GM21447 (cell line): ENCODE measurements at regions not wholly inside any gene's neighbourhood (a gene's known extent, or its start where the extent isn't known, plus 50 kb on each side); places are given as distances from the start of the nearest gene placed in this dataset.

ENCODE experiments used
- ATAC-seq: cut with Tn5 transposase; IDR thresholded peaks from one replicate; pipeline ENCODE4 v1.9.1; 2021; ENCODE audit not compliant: unreplicated experiment

DNA sequence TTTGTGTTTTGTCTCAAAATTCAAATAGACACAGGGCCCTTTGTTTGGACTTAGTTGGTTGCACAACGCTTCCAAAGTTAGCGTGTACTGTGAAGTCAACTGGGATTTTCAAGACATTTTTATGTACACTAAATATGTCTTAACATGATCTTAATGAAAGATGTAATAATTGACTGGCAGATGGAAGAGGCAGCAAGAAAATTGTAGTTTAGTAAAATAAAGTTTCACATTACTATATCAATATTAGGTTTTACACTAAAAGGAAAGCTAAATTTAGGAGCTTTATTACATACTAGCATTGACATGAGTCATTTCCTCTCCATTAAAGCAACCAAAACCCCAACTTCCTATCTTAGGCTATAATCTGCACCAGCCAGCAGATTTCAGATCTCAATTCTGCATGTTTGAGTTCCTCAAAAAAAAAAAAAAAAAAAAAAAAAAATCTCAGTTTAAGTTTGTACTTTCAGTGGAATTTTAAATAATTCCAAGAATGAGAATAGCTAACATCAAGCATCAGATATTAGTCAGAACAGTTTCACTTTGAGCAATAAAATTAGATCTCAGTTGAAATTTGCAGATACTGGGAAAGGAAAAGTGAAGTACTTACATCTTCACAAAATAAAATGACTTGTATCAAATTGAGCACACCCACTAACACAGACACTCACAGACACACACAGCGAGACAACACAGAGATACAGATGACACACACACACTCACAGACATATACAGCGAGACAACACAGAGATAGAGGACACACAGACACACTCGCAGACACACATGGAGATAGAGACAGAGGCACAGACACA is 346.6 kb upstream of the KLF6 start:
- peak; percentile 64 for ATAC-seq

DNA sequence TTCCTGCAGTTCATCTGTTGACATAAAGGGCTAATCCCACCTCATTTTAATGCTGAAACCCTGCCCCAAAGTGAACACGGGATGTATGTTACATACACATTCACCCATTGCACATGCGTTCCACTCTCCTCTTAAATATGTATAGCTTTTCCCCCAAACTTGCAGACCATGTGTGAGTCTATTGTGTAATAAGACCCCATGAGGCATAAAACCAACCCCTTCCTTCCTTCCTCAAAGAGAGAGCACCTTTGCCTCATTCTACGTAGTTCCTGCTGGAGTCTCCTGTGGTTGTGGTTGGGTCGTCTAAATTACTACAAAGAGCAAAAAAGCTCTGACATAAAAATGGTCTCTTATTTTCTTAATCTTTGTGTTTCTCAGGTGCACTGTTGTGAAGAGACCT is 345.7 kb upstream of the KLF6 start:
- no peak for ATAC-seq

DNA sequence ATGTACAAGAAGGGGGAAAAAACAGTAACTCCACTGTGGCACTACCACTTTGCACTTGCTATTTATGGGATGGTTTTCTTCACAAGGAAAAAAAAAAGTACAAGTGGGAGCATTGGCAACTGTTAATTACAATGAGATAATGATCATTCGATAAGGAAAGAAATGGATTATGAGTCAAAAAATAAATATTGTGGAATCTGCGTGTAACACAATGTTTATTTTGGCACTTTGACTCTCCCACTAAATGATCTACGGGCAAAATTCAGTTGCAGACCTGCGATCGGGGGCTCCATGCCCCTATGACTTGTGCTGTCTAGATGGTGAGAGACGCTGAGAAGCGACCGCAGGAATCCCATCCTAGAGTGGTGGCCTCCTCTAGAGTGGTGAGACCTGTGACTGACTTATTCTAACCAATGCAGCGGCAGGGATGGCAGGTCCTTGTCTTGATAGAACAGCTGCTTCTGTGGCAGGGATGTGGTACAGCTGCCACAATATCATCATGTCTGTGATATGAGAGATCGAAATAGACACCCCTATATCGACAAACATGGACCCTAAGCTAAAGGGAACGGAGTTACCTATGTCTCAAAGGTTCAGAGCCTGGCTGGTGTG is 345.0 kb upstream of the KLF6 start:
- no peak for ATAC-seq

DNA sequence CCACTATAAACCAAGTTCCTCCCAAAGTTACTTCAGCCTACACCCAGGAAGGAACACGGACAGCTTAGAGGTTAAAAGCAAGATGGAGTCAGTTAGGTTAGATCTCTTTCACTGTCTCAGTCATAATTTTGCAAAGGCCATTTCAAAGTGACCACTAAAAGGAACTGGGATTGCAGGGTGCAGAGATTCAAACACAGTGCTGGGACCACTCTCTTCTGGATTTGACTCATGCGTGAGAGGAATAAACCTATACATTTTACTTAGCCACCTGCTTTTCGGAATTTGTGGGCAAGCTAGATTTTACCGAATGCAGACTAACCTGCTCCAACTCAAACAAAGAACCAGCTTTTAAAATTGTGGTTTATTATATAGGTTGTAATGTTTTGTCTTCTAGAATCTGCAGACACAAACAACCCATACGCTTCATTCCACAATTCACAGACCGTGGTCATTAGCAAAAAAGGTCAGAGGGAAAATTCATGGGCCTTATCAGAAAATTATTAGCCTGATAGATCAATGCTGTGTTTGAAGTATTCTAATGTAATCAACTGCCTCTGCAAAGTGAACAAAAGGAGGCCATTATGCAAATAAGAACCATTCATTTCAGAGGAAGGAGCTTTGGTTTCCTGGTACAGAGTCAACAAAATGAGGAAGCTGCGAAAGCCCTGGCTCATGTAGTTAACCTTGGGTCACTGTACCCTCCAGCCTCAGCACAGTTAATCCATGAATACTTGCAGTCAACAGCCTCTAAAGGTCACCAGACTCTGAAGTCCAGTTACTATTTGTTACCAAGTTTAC is 342.7 kb upstream of the KLF6 start:
- peak; percentile 64 for ATAC-seq

DNA sequence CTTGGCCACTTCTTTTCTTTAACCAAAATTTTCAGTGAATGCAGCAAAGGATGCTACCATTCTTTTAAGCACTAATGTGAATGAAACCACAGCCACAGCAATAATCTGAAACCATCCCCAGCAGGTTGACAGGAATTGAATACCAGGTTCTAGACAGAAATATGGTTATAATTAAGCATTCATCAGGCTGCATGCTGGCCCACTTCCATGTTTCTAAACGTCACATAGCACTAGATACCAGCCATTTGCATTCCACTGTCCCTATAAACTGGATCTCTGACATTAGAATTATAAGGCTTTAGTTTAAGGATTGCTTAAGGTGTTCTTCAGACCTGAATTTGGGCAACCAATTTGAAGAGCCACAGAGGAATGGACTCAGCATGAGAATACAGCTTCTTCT is 340.8 kb upstream of the KLF6 start:
- no peak for ATAC-seq

DNA sequence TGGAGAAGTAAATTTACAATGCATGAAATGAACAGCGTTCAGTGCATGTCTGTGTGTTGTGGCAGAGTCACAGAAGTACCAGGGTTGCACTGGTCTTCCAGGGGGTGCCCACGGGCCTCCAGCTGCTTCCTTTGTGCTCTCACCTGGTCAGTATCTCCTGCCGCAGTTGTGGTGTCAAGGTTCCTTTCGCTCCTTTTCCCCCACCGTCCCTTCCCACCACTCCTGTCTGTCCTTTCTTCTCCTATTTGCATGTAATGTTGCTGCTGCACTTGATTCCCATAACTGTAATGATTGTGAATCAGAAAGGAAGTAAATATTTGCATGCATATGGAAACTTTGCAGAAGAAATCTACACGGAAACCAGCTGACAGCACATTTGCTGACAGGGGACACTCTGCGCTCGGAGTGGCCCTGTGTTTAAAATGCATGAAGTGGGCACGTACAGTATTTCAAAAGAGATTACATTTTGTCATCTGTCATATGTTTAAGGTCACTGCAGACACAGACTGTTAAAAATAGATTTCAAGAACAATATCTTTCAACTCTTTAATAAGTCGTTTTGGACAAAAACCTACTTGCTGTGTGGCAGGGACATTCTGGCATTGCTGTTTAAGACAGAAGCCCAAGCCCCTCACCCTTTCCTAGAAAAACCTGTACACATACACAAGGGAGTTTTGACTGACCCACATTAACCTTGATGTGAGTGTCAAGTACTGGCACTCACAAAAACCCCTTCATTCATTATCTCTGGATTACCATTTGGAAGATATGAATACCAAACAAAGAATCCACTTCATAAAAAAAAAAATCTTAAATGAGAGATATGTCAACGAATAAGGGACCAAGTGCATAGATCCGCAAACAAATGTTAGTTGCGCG is 336.7 kb upstream of the KLF6 start:
- peak; percentile 71 for ATAC-seq

DNA sequence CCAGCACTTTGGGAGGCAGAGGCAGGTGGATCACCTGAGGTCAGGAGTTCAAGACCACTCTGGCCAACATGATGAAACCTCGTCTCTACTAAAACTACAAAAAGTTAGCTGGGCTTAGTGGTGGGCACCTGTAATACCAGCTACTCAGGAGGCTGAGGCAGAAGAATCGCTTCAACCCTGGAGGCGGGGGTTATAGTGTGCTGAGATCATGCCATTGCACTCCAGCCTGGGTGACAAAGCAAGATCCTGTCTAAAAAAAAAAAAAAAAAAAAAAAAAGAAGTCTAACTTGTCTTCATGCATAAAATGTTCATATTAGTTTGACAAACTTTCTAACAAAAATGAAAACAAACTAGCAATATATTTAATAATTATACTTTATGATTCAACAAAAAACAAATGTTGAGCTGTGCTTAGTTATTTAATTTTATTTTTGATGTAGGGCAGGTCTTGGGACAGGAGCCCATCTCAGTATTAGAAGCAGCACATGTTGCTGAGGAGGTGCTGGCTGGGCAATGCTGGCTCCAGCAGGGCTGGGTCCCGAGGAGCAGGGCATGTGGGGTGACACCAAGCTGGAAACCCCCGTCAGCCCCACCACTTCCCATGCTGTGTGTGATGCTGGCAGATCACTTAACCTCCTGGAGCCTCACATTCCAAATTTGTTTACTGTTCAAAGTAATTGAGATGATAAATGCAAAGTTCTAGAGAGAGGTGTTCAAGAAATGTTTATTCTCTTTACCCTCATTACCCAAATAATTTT is 335.3 kb upstream of the KLF6 start:
- no peak for ATAC-seq

DNA sequence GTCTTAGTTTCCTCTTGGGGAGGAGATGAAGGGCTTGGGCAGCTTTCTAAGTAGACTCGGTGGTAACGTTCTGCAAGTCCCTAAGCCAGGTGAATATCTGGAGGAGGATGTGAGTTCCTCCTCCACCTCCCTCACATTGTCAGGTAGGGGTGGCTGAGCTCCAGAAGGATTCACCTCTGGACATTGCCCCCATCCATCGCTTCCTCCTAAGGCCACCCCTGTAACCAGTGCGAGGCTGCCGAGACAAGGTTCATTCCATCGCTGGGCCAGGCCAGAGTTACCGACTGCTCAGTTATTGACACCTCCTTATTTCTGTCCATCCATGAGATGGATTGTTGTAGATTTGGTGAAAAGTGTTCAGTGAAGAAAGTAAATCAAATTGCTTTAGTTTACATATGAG is 334.1 kb upstream of the KLF6 start:
- ATAC-seq = no peak

DNA sequence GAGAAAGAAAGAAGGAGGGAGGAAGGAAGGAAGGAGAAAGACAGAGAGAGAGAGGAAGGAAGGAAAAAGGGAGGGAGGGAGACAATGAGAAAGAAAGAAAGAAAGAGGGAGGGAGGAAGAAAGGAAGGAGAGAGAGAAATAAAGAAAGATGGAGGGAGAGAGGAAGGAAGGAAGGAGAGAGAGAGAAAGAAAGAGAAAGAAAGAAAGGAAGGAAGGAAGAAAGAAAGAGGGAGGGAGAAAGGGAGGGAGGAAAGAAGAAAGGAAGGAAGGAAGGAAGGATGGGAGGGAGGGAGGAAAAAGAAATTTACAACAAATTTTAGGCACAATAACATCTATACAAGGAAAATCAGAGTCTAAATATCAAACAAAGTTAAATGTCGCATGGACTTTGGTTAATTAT is 332.6 kb upstream of the KLF6 start:
- no peak for ATAC-seq

DNA sequence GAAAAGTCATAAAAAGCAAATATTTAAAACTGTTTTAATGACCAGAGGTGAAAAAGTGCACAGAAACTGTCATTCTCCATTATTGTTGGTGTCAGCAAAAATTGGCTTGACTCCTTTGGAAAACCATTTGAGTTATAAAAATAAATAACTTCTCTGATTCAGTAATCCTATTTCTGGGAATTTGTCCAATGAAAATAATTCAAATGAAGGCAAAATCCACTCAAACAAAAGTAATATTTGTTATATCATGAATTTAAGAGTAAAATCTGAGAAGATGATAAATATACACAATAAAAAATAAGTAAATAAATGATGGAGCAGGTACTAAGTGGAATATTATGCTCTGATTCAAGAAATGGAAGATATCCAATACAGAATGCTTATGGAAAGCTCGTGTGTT is 326.6 kb upstream of the KLF6 start:
- ATAC-seq = no peak

DNA sequence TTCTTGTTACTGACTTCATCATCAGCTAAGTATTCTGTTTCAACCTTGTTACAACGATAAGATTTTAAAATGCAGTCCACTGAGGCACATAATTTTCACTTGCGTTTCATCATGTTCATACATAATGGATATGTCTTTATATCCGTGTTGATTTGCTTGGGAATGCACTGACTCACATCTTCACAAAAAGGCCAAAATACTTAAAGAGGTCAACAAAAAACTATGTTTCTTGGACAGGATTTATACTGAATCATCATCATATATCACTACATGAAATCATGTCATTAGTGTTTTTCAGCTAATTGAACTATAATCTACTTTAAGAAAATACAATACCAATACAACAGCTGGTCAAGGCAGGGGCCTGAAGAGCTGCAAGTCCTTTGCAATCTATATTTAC is 324.5 kb upstream of the KLF6 start:
- ATAC-seq = no peak

DNA sequence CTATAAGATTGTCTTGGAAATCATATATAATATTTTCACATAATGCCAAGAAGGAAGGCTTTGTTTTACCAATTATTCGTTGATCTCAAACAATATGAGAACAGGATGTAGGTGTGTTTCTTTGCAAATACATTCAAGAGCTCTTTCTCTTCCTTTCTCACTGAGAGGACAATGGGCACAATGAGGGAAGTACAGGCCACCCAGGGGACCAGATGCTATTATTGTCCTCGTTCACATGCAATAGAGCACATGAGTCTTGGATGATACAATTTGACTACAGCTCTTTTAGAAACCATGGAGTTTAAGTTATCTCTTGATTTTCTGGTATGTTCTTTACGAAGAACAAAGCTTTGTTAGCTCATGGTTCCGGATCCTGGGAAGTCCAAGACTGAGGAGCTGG is 323.7 kb upstream of the KLF6 start:
- no peak for ATAC-seq

DNA sequence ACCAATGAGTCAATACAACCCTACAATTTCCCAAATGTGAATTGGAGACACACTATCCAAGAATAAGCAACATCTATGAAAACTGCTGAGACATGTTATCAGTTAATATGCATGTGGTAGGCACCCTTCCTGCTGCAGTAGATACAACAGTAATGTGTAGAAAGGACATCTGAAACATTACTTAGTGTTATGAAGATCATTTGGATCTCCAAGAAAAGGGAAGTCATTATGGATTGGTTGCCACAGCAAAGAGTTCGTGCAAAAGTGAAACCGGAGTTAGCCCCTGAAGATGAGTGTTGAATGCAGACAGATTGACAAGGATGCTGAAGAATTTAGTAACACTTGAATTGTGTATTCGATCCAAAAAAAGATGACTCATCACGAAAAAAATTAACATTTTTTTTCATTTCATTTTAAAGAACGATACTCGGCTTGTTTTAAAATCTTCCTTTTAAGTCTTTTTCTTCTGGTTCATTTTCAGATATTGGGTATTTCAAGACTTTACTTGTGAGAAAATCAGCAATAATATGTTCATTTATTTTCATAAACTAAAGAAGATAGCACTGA is 322.4 kb upstream of the KLF6 start:
- ATAC-seq = no peak

DNA sequence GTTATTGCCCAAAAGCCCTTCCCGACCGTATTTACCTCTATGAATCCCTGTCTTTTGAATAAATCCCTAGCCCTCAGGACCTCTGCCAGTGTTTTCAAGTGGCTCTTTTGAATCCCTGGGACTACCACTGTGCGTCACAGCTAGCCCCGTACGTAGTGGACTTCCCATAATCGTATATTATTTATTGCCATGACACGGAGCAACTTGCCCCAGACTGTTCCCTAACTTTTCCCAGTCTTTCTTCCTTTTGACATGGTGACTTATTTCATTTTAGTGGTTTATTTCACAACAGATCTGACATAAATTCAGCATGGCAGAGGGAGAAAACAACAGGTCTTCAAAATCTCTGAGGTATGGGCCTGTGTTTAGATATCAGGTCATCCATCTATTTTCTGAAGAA is 318.6 kb upstream of the KLF6 start:
- ATAC-seq = no peak

DNA sequence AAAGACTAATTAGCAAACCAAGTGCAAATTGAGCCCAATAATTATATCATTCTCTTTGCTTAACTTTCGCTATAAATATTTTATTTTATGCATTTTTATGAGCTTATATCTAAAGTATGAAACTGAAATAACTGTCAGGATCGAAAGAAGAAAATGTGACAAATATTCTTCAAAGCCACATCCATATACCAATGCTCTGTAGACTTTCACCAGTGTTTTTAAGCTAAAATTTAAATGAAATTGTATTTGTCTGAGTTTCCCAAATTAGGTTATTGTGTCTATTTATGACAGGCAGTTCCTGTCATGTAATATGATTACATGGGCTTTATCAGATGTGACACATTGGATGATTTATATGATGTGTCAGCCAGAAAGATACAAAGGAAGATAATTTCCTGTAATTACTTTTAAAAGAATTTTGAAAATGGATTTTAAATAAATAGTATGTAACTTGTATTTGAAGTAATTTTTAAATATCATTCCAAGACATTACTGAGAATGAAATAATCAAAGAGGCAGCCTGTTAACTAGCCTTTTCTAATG is 317.9 kb upstream of the KLF6 start:
- ATAC-seq = no peak

DNA sequence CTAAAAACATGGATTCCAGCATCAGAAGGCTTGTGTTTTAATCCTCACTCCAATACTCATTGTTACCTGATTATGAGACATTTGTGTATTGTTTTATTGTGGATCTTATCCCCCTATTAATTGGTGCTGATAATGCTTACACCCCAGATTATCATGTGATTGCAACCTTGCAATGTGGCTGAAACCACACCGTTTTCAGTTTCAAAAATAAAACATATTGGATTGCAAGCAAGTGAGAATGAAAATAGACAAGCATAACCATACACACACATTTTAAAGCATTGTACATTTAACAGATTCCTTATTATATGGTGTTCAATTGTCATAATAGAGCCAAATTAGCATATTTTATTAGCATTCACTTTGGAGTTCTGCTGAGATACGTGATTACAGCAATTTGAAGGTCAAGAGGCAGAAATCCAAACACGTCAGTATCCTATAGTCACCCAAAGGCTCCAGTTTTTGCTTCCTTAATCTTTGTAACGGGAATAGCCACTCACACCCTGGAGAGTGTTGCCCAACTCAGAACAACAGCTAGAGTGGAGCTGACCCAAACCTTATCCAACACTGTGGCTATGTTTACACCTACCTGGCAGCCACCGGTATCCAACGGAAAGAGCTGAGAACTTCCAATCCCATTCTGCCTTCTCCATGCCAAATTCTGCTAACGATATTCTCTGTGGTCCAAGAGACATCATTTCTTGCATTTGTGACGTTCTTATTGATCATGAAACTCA is 317.1 kb upstream of the KLF6 start:
- no peak for ATAC-seq

DNA sequence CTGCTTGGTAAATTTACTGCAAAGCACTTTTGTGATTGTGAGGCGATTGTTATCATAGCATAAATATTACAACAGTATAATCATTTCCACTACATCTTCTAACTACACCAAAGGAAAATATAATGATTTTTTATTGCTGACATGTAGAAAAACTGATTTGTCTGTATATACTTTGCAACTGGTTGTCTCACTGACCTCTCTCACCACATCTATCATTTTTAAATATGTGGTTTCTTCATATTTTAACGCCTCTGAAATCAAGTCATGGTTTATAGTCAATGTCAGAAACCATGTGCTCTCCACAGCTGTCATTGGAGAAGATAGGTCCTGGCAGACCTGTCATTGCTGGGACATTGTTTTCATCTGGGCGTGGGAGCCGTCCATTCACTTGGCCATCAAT is 315.4 kb upstream of the KLF6 start:
- no peak for ATAC-seq

DNA sequence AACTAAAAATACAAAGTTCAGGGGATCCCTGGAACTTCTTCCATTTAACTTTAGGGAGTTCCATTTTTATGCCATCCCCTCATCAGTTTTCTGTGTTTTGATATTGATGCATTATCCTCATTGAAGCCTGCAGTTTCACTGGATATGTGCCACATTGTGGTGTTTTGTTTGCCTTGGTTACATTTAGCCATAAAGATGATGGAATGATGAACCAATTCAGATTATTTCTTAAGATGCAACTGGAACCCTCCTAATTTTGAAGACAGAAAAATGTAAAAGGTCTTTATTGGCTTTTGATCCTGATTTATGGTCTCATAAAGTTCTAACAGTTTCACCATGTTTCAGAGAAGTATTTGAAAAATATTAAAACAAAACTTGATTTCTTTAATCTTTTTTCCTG is 314.2 kb upstream of the KLF6 start:
- ATAC-seq = no peak
